GM21447 (cell line): ENCODE measurements at regions not wholly inside any gene's neighbourhood (a gene's known extent, or its start where the extent isn't known, plus 50 kb on each side); places are given as distances from the start of the nearest gene placed in this dataset.

Experiments
- ATAC-seq: cut with Tn5 transposase; IDR thresholded peaks from one replicate; pipeline ENCODE4 v1.9.1; 2021; ENCODE audit not compliant: unreplicated experiment

GRCh38 chr4:19727141-19727540 lies 524.6 kb upstream of the SLIT2 start:
- ATAC-seq: no peak

- ATAC-seq: no peak
Measured at GRCh38 chr4:19725130-19725529, 526.6 kb upstream of the SLIT2 start.

- no peak for ATAC-seq
Measured at GRCh38 chr4:19722404-19722803, 529.3 kb upstream of the SLIT2 start.

GRCh38 chr4:19721587-19721986 lies 530.1 kb upstream of the SLIT2 start:
- no peak for ATAC-seq

GRCh38 chr4:19720610-19721009 lies 531.1 kb upstream of the SLIT2 start:
- no peak for ATAC-seq

- ATAC-seq: no peak
Measured at GRCh38 chr4:19720190-19720589, 531.5 kb upstream of the SLIT2 start.

- ATAC-seq: no peak
Measured at GRCh38 chr4:19711871-19712270, 539.8 kb upstream of the SLIT2 start.

- no peak for ATAC-seq
Measured at GRCh38 chr4:19707876-19708275, 543.8 kb upstream of the SLIT2 start.

- no peak for ATAC-seq
Measured at GRCh38 chr4:19703391-19703790, 548.3 kb upstream of the SLIT2 start.

GRCh38 chr4:19700992-19701391 lies 550.7 kb upstream of the SLIT2 start:
- no peak for ATAC-seq

GRCh38 chr4:19698961-19699360 lies 552.7 kb upstream of the SLIT2 start:
- ATAC-seq: no peak

- no peak for ATAC-seq
Measured at GRCh38 chr4:19694812-19695211, 556.9 kb upstream of the SLIT2 start.

GRCh38 chr4:19693936-19694570 lies 557.7 kb upstream of the SLIT2 start:
- no peak for ATAC-seq

- ATAC-seq: no peak
Measured at GRCh38 chr4:19689511-19689910, 562.2 kb upstream of the SLIT2 start.

- ATAC-seq: no peak
Measured at GRCh38 chr4:19686456-19686855, 565.2 kb upstream of the SLIT2 start.

GRCh38 chr4:19684084-19684483 lies 567.6 kb upstream of the SLIT2 start:
- no peak for ATAC-seq

- ATAC-seq: no peak
Measured at GRCh38 chr4:19683426-19683825, 568.3 kb upstream of the SLIT2 start.

- ATAC-seq: no peak
Measured at GRCh38 chr4:19677211-19677610, 574.5 kb upstream of the SLIT2 start.

- ATAC-seq: no peak
Measured at GRCh38 chr4:19675172-19675811, 576.4 kb upstream of the SLIT2 start.

GRCh38 chr4:19659101-19659500 lies 592.6 kb upstream of the SLIT2 start:
- ATAC-seq: no peak

- no peak for ATAC-seq
Measured at GRCh38 chr4:19657856-19658255, 593.8 kb upstream of the SLIT2 start.

- no peak for ATAC-seq
Measured at GRCh38 chr4:19655666-19656065, 596.0 kb upstream of the SLIT2 start.
